ENCODE measurements at regions not wholly inside any gene's neighbourhood (a gene's known extent, or its start where the extent isn't known, plus 50 kb on each side); places are given as distances from the start of the nearest gene placed in this dataset.

- Histone ChIP-seq H3K79me2 (ENCODE audit: control insufficient read depth, insufficient read depth, low read length) (no peaks in the 10 kb centered on the region), H3K4me2 (ENCODE audit: insufficient read depth, low read length) (no peak overlapping the region), H3K9me3 (replicated peaks; ENCODE audit: control insufficient read depth, insufficient read depth, low read depth, low read length) (no peaks in the 10 kb centered on the region; the same call in none of the 2 replicates), H2AFZ (ENCODE audit: low read depth, low read length) (no peak overlapping the region), H3K4me3 (no peak overlapping the region), H3K36me3 (ENCODE audit: control insufficient read depth, insufficient read depth, low read length) (no peaks in the 10 kb centered on the region), H3K27me3 (ENCODE audit: control insufficient read depth in 2 of 2, insufficient read depth in 2 of 2, low read length in 2 of 2) (no peaks in the 10 kb centered on the region), H3K4me1 (replicated peaks in 1 of 2; ENCODE audit: control insufficient read depth in 2 of 2, insufficient read depth in 2 of 2, low read length in 2 of 2) (no peaks in the 10 kb centered on the region), H4K20me1 (replicated peaks; ENCODE audit: control insufficient read depth, insufficient read depth, low read length) (no peaks in the 10 kb centered on the region), H3K9ac (ENCODE audit: insufficient read depth in 1 of 2, low read depth in 2 of 2, low read length in 2 of 2) (no peak overlapping the region), H3K9me1 (ENCODE audit: control insufficient read depth, insufficient read depth, low read length) (no peaks in the 10 kb centered on the region), H3K27ac (ENCODE audit: extremely low read depth, low read depth, low read length) (no peak overlapping the region)
- CTCF ChIA-PET (ENCODE audit: low intra/inter-chr PET ratio): no interaction called here
- BruUV-seq (replicated peaks): no TSS peak
- no peak for DNase-seq (ENCODE audit: extremely low read depth in 1 of 4, low spot score in 3 of 4)
- no peak for TF ChIP-seq MAFK (IDR thresholded peaks at IDR 0.05; ENCODE audit: low read length)
- no peak for TF ChIP-seq JUNB (CRISPR knock-in tag; conservative IDR thresholded peaks at IDR 0.05)
- TF ChIP-seq FOXJ3 (CRISPR knock-in tag; IDR thresholded peaks at IDR 0.05): no peak
- TF ChIP-seq ZNF280A (IDR thresholded peaks at IDR 0.05; ENCODE audit: low read depth, partially characterized antibody): no peak
- no peak for TF ChIP-seq BRF1 (IDR thresholded peaks at IDR 0.05; ENCODE audit: borderline replicate concordance, extremely low read depth, insufficient read length)
- no peak for TF ChIP-seq ZBED1 (IDR thresholded peaks at IDR 0.05)
- intact Hi-C loops (cut with micrococcal nuclease) (no loop called here), in situ Hi-C loops (cut with MboI) (no loop called here)
- ATAC-seq: no peak
- POLR2A ChIA-PET: no interaction called here
- FAIRE-seq: no peak
- WGBS (ENCODE audit: insufficient coverage, low coverage, missing lambda C conversion rate): 6% methylated on average over 1 of the region's 1 CpG
Observed at GRCh38 chr1:238927899-238928298, 458.5 kb upstream of the CHRM3 start.

- Histone ChIP-seq H4K20me1 (replicated peaks; ENCODE audit: control insufficient read depth, insufficient read depth, low read length) (no peaks in the 10 kb centered on the region), H3K4me3 (no peak overlapping the region), H3K36me3 (ENCODE audit: control insufficient read depth, insufficient read depth, low read length) (no peaks in the 10 kb centered on the region), H3K9ac (ENCODE audit: insufficient read depth in 1 of 2, low read depth in 2 of 2, low read length in 2 of 2) (no peak overlapping the region), H3K4me2 (ENCODE audit: insufficient read depth, low read length) (no peak overlapping the region), H3K79me2 (ENCODE audit: control insufficient read depth, insufficient read depth, low read length) (no peaks in the 10 kb centered on the region), H3K9me3 (replicated peaks; ENCODE audit: control insufficient read depth, insufficient read depth, low read depth, low read length) (peaks cover 2% of the 10 kb centered on the region), H2AFZ (ENCODE audit: low read depth, low read length) (no peak overlapping the region), H3K27ac (ENCODE audit: extremely low read depth, low read depth, low read length) (no peak overlapping the region), H3K9me1 (ENCODE audit: control insufficient read depth, insufficient read depth, low read length) (no peaks in the 10 kb centered on the region), H3K27me3 (ENCODE audit: control insufficient read depth in 2 of 2, insufficient read depth in 2 of 2, low read length in 2 of 2) (no peaks in the 10 kb centered on the region), H3K4me1 (replicated peaks in 1 of 2; ENCODE audit: control insufficient read depth in 2 of 2, insufficient read depth in 2 of 2, low read length in 2 of 2) (no peaks in the 10 kb centered on the region)
- POLR2A ChIA-PET: no interaction called here
- no TSS peak for BruUV-seq (replicated peaks)
- DNase-seq (ENCODE audit: extremely low read depth in 1 of 4, low spot score in 3 of 4): no peak
- no peak for TF ChIP-seq CC2D1A (IDR thresholded peaks at IDR 0.05)
- TF ChIP-seq POLR2A (conservative IDR thresholded peaks at IDR 0.05): no peak
- TF ChIP-seq SP1 (CRISPR knock-in tag; IDR thresholded peaks at IDR 0.05): no peak
- no peak for TF ChIP-seq HNRNPL (IDR thresholded peaks at IDR 0.05; ENCODE audit: low read depth, low read length)
- no peak for TF ChIP-seq ZBTB8A (IDR thresholded peaks at IDR 0.05; ENCODE audit: partially characterized antibody)
- intact Hi-C loops (cut with micrococcal nuclease): no loop called here
- no peak for ATAC-seq
- 3% methylated on average over 4 of the region's 4 CpGs for WGBS (ENCODE audit: insufficient coverage, low coverage, missing lambda C conversion rate)
- CTCF ChIA-PET (ENCODE audit: low intra/inter-chr PET ratio): no interaction called here
- no peak for FAIRE-seq
- in situ Hi-C loops (cut with MboI): no loop called here
Observed at GRCh38 chr1:238916828-238917227, 469.5 kb upstream of the CHRM3 start.

All from K562 (cell line).